ENCODE measurements at regions not wholly inside any gene's neighbourhood (a gene's known extent, or its start where the extent isn't known, plus 50 kb on each side); places are given as distances from the start of the nearest gene placed in this dataset.
"Not testable (repeated sequence)": the region's sequence is repeated elsewhere in the genome, so short reads cannot be mapped to it uniquely, and the experiment has no call there.

DNA sequence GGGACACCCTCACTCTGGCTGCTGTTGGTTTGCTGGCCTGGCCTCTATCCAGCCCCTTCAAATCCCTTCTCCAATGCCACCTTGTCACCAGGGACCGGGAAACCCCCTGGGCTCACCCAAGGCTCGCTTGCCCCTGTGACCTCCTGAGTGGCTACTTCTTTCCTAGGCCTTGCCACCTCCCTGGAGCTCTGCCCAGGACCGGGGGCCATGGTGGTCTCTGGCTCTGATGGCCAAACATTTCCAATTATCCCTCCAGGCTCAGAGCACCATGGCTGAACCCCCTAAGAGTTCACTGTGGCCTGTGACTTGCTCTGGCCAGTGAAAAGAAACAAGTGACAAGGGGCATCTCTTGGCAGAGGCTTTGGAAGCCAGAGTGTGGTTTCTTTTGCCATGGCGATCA, 237.6 kb downstream of the TFCP2L1 start:
- no peak for DNase-seq

- DNase-seq: no peak
Observed at GRCh38 chr2:121049131-121049530, 235.9 kb downstream of the TFCP2L1 start.

GRCh38 chr2:121049950-121050585, 234.9 kb downstream of the TFCP2L1 start:
- DNase-seq: no peak

DNA sequence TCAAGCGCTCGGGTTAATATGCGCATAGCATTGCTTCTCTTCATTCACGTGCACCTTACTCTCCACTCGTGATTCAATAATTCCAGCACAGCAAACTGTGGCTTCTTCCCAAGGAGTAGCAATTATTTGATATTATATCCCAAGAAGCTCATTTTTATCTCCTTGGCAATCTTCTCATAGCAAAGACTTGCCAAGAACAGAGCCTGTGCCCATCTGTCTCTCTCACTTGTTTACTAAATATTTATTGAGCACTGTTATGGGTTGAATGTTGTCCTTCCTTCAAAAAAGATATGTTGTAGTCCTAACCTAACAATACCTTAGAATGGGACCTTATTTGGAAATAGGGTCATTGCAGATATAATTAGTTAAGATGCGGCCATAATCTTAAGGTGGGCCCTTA, 233.7 kb downstream of the TFCP2L1 start:
- DNase-seq: no peak

DNA sequence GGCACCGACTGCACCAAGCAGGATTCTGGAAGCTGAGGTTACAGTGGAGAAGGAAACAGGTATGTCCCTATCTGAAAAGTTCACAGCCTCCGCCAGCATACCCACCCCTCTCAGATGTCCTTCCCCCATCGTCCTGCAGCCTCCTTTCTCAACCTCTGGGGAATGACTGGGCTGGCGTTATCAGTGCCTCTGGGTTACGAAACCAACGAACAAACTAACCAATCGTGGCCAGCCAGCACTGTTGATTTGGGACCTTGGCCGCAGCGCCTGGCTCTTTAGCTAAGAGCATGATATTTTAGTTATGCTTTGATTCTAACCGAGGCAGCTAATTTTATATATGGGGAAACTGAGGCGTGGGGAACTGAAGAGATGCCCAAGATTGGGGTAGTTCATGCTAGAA, 233.0 kb downstream of the TFCP2L1 start:
- DNase-seq: no peak

DNA sequence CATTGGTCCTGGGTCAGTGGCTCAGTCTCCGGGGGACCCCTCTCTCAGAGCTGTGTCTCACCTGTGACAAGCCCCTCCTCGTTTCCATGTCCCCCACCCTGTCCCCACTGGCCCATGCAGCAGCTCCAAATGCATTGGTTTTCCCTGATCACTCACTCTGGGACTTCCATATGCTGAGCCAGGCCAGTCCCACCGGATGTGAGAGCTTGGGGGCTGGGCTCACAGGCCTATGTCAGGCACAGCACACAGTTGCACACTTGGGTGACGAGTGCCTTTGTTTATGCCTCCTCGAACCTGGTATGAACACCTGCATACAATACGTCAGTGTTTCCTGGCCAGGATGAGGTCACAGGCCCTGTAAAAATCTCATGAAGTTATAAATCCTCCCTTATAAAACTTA, 232.5 kb downstream of the TFCP2L1 start:
- no peak for DNase-seq

- no peak for DNase-seq
Observed at GRCh38 chr2:121055088-121055487, 229.9 kb downstream of the TFCP2L1 start.

GRCh38 chr2:121055501-121055900, 229.5 kb downstream of the TFCP2L1 start:
- no peak for DNase-seq

- no peak for DNase-seq
Observed at GRCh38 chr2:121058852-121059558, 226.0 kb downstream of the TFCP2L1 start.

GRCh38 chr2:121059651-121060649, 225.1 kb downstream of the TFCP2L1 start:
- DNase-seq: no peak

DNA sequence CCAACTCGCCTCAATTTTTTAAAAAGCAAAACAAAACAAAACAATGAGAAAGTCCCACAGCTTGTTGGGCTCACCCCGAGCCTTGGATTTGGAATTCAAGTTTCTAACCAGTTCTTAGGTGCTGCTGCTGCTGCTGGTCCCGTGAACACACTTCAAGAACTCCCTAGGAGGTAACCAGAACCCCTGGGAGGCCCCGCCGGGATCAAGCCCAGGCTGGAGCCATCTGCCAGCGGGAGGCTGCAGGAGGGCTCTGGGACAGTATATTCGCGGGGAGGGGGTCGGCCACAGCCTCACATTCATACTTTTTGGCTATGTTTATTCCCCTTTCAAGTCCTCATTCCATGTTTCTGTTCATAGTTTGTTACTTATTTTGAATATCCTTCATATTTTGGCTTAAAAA, 223.4 kb downstream of the TFCP2L1 start:
- DNase-seq: no peak

DNA sequence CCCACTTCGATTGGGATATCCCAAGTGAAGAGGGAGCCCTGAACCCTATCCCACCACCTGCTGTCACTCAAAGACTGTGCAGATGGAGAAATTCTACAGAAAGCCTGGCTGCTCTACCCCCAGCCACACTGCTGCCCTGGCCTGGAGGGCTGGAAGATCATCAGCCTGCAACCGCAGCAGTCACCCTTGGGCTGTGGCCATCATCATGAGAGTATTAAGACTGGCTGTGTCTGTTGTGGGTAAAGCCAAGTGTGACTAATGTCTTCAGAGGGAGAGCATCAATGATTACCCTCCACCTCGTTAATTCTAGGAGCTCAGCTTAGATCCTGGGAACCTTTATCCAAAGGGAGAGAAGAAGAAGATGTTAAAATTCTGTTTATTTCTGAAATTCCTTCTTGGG, 221.5 kb downstream of the TFCP2L1 start:
- no peak for DNase-seq

DNA sequence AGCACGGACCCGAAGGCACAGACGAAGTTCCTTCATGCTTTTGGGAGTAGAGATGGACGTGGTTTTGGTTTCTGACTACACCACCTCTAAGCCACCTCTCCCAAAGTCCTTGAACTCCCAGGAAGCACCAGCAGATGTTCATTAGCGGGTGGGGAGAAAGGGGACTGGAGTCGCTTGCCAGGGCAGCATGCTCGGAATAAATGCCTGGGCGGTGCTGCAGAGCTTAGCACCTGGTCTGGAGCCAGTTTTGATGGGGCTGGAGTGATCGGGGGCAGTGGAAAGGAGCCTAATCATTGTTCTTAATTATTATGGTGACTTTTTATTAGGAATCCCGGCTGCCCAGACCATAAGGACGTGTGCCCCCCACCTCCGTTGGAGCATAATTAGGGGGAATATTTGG, 220.8 kb downstream of the TFCP2L1 start:
- DNase-seq: no peak

DNA sequence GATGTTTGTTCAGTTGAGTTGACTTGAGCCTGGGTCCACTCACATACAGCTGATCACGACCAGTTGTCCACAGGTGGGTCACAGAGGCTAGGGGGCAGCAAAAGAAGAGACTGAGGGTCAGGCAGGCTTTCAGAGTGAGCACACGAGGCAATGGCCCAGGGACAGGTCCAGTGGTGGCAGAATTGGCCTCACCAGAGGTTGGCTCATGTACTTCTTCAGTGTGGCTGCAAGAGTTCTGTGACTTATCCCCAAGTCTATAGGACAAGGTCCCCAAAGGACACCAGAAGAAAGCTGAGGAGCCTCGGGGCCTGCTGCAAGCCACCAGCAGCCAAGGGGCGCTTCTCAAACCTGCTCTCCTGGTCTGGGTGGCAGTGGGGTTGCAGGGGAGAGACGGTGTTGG, 219.8 kb downstream of the TFCP2L1 start:
- DNase-seq: no peak

DNA sequence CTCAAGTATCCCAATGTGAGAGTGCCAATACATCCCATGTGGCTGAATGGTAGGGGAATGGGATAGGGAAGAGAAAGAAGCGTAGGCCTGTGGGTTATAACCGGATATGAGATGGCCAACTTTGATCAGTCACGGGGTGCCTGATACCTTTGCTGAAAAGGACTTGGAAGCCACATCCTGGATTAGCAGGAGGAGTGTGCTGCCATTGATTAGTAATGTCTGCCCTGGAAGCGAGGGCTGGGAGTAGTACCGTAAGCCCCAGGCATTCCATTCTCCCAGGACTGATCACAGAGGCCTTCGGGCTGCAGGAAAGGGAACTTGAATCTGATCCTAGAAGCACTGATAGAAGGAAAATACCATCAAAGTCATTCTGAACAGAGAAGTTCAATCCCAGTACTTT, 218.5 kb downstream of the TFCP2L1 start:
- DNase-seq: no peak

DNA sequence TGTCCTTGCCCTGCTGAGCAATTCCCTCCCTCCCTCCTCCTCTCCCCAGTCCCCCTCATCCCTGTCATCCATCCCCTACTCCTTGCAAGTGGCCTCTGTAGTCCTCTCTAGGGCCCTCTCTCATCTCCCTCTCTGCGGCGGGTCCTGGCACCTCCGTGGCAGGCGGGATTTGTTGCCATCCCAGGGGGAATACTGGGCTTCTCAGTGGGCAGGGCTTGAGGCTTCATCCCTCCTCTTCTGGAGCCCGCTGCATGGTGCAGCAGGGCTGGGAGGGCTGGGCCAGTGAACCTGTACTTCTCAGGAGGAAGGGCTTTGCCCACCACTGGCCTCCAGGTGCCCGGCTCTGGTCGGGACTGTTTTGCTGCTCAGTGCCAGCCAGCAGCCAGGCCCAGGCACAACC, 216.2 kb downstream of the TFCP2L1 start:
- DNase-seq: no peak

- no peak for DNase-seq
Observed at GRCh38 chr2:121069434-121069969, 215.5 kb downstream of the TFCP2L1 start.

DNA sequence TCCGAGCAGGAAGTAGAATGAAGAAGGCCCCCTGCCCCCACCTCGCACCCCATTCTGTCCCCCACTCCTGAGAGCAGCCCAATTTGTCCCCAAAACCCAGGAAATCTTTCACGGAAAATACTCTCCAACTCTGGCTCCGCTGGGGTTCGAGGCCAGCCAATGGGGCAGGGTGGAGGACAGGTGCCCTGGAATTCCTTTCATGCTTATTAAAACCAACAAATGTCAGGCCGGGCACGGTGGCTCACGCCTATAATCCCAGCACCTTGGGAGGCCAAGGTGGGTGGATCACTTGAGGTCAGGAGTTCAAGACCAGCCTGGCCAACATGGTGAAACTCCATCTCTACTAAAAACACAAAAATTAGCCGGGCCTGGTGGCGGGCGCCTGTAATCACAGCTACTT, 214.9 kb downstream of the TFCP2L1 start:
- DNase-seq: not testable (repeated sequence)

- DNase-seq: no peak
Observed at GRCh38 chr2:121071034-121071504, 213.9 kb downstream of the TFCP2L1 start.

- DNase-seq: no peak
Observed at GRCh38 chr2:121072784-121073183, 212.2 kb downstream of the TFCP2L1 start.

GRCh38 chr2:121073320-121074210, 211.4 kb downstream of the TFCP2L1 start:
- DNase-seq: no peak
